ENCODE measurements at regions not wholly inside any gene's neighbourhood (a gene's known extent, or its start where the extent isn't known, plus 50 kb on each side); places are given as distances from the start of the nearest gene placed in this dataset.

- no peak overlapping the region for H3K9ac ChIP-seq
- no peaks in the 10 kb centered on the region for H3K79me2 ChIP-seq
- H3K4me1 ChIP-seq = no peaks in the 10 kb centered on the region
- H3K27ac ChIP-seq = no peak overlapping the region
- no peaks in the 10 kb centered on the region for H3K36me3 ChIP-seq (ENCODE audit: control insufficient read depth, insufficient read depth, low read length)
- no peaks in the 10 kb centered on the region for H3K9me3 ChIP-seq (ENCODE audit: control insufficient read depth, low read length)
- no peak for TF ChIP-seq CTCF (IDR thresholded peaks at IDR 0.05)
- no peaks in the 10 kb centered on the region for H3K27me3 ChIP-seq (ENCODE audit: control insufficient read depth, insufficient read depth, low read length)
- H2AFZ ChIP-seq = no peak overlapping the region
- H3K4me2 ChIP-seq (ENCODE audit: low read length) = no peak overlapping the region
- no peak overlapping the region for H3K4me3 ChIP-seq (ENCODE audit: low read depth, low read length)
Observed at GRCh38 chr14:97824218-97824617, 1027.0 kb downstream of the VRK1 start.

- Histone ChIP-seq H3K4me1 (no peaks in the 10 kb centered on the region), H3K27ac (no peak overlapping the region), H3K9me3 (ENCODE audit: control insufficient read depth, low read length) (no peaks in the 10 kb centered on the region), H3K9ac (no peak overlapping the region), H3K79me2 (no peaks in the 10 kb centered on the region), H2AFZ (no peak overlapping the region), H3K4me2 (ENCODE audit: low read length) (no peak overlapping the region), H3K36me3 (ENCODE audit: control insufficient read depth, insufficient read depth, low read length) (no peaks in the 10 kb centered on the region), H3K4me3 (ENCODE audit: low read depth, low read length) (no peak overlapping the region), H3K27me3 (ENCODE audit: control insufficient read depth, insufficient read depth, low read length) (no peaks in the 10 kb centered on the region)
- no peak for TF ChIP-seq CTCF (IDR thresholded peaks at IDR 0.05)
Observed at GRCh38 chr14:97827746-97828145, 1030.6 kb downstream of the VRK1 start.

- no peaks in the 10 kb centered on the region for H3K36me3 ChIP-seq (ENCODE audit: control insufficient read depth, insufficient read depth, low read length)
- no peak overlapping the region for H3K9ac ChIP-seq
- H3K79me2 ChIP-seq = no peaks in the 10 kb centered on the region
- no peaks in the 10 kb centered on the region for H3K9me3 ChIP-seq (ENCODE audit: control insufficient read depth, low read length)
- no peak overlapping the region for H3K27ac ChIP-seq
- no peak for TF ChIP-seq CTCF (IDR thresholded peaks at IDR 0.05)
- no peak overlapping the region for H2AFZ ChIP-seq
- H3K4me3 ChIP-seq (ENCODE audit: low read depth, low read length) = no peak overlapping the region
- H3K4me2 ChIP-seq (ENCODE audit: low read length) = no peak overlapping the region
- no peaks in the 10 kb centered on the region for H3K4me1 ChIP-seq
- H3K27me3 ChIP-seq (ENCODE audit: control insufficient read depth, insufficient read depth, low read length) = no peaks in the 10 kb centered on the region
Observed at GRCh38 chr14:97832776-97833175, 1035.6 kb downstream of the VRK1 start.

GRCh38 chr14:97838986-97839385 is 1041.8 kb downstream of the VRK1 start:
- H3K27ac ChIP-seq = no peak overlapping the region
- no peaks in the 10 kb centered on the region for H3K36me3 ChIP-seq (ENCODE audit: control insufficient read depth, insufficient read depth, low read length)
- TF ChIP-seq CTCF (IDR thresholded peaks at IDR 0.05) = no peak
- H3K4me1 ChIP-seq = no peaks in the 10 kb centered on the region
- H3K79me2 ChIP-seq = no peaks in the 10 kb centered on the region
- H3K27me3 ChIP-seq (ENCODE audit: control insufficient read depth, insufficient read depth, low read length) = no peaks in the 10 kb centered on the region
- no peak overlapping the region for H3K9ac ChIP-seq
- no peak overlapping the region for H2AFZ ChIP-seq
- H3K9me3 ChIP-seq (ENCODE audit: control insufficient read depth, low read length) = no peaks in the 10 kb centered on the region
- no peak overlapping the region for H3K4me2 ChIP-seq (ENCODE audit: low read length)
- H3K4me3 ChIP-seq (ENCODE audit: low read depth, low read length) = no peak overlapping the region

- Histone ChIP-seq H3K9ac (no peak overlapping the region), H2AFZ (no peak overlapping the region), H3K27me3 (ENCODE audit: control insufficient read depth, insufficient read depth, low read length) (no peaks in the 10 kb centered on the region), H3K9me3 (ENCODE audit: control insufficient read depth, low read length) (no peaks in the 10 kb centered on the region), H3K4me1 (no peaks in the 10 kb centered on the region), H3K27ac (no peak overlapping the region), H3K4me3 (ENCODE audit: low read depth, low read length) (no peak overlapping the region), H3K36me3 (ENCODE audit: control insufficient read depth, insufficient read depth, low read length) (no peaks in the 10 kb centered on the region), H3K79me2 (no peaks in the 10 kb centered on the region), H3K4me2 (ENCODE audit: low read length) (no peak overlapping the region)
- no peak for TF ChIP-seq CTCF (IDR thresholded peaks at IDR 0.05)
Observed at GRCh38 chr14:97840159-97840558, 1043.0 kb downstream of the VRK1 start.
